Right lobe of liver (tissue), 4 donors: ENCODE measurements at regions not wholly inside any gene's neighbourhood (a gene's known extent, or its start where the extent isn't known, plus 50 kb on each side); places are given as distances from the start of the nearest gene placed in this dataset.

Source experiments
- CTCF ChIP-seq, 4 donors: fragments of 200-600 bp in 3 of 4; fragments of 450-650 bp in 1 of 4; IDR thresholded peaks; one replicate each; pipeline versions ENCODE4 v1.5.1 to v1.8.0; 2016 to 2022; ENCODE audit warnings: antibody characterized with exemption in 4 of 4, mild to moderate bottlenecking in 2 of 4
- POLR2A ChIP-seq: fragments of 450-650 bp; IDR thresholded peaks from one replicate; pipeline ENCODE4 v1.6.1; 2017; ENCODE audit warnings: antibody characterized with exemption, mild to moderate bottlenecking
- donor health status: DM: no; HTN: no; CAD: no.
- donor health status: DM: no; HTN: no; CAD: no.
- donor health status: DM: no; HTN: yes; CAD: no.

GRCh38 chr14:38339696-38340095, 83.8 kb upstream of the CLEC14A start:
- no peak for TF ChIP-seq POLR2A
- no peak for TF ChIP-seq CTCF (IDR thresholded peaks at IDR 0.05)
